NOMO-1 treated with DMSO at 0.1 percent for 48 hours (cell line): ENCODE measurements at regions not wholly inside any gene's neighbourhood (a gene's known extent, or its start where the extent isn't known, plus 50 kb on each side); places are given as distances from the start of the nearest gene placed in this dataset.

Experiments
- DNase-seq: peaks from one replicate; lab custom pipeline; 2025; ENCODE audit not compliant: unreplicated experiment; lab: John Stamatoyannopoulos, UW

DNA sequence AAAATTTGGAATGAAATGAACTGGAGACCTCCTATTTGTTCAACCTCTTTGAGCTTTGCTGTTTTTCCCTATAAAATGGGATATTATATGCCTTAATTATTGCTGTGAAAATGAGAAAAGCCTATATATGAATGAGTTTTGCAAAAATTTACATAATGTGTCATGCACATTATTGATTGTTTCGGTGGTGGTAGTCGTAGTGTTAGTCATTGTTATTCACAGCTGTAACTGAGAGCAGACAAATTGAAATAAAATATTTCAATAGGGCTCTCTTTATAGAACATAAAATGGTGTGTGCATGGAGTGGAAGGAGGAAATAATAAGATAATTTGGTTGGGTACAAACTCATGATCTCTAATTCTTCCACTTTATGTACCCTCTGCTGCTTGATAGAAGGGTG, 153.7 kb upstream of the GADL1 start:
- DNase-seq, result no peak

DNA sequence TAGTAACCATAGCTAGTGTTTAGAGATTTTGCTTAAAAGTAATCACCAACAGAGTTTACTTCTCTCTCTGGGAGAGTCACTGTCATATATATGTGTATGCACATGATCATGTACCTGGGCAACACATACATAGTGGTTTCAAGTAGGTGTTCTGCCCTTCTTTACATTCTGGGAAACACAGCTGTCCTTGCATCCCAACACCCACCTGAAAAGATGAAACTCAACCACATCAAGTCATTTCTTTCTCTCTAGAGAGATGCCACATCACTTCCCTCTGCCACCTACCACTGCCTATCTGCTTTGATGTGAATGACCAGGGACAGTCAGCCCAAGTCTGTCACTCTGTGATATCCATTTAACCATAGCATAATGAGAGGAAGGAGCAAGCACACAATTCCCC, 155.8 kb upstream of the GADL1 start:
- no peak for DNase-seq

DNA sequence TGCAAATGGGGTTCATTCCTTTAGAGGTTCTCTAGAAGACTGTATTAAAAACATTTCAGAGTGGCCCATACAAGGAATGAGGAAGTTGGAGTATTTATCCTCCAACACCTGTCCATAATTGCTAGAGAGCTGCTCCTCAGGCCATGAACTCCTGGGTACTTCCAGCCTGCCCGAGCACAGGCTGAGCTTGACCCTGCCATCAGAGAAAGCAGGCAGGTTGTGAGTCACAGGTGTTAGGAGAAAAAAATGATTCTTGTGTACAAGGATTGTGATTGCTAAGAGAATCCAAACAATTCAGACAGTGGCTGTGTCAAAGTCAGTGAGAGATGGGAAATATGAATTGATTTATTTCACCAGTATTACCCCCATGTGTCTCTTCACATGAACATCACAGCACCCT, 156.8 kb upstream of the GADL1 start:
- no peak for DNase-seq

DNA sequence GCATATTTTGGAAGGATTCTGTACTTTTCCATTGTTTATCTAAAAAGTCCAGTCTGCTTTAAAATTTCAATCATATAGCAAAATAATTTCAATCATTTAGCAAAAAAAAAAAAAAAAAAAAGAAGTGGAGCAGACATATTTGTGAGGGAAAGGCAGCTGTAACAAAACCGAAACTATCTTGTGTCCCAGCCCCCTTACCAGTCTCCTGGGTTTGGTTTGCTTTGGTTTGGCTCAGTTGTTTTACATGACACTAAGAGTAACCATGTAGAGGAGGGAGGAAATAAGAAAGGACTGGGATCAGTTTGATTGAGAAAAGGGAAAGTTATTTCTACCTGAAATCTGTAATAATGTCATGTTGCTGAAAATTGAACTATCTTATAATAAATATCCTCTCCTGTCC, 158.8 kb upstream of the GADL1 start:
- DNase-seq, result no peak

DNA sequence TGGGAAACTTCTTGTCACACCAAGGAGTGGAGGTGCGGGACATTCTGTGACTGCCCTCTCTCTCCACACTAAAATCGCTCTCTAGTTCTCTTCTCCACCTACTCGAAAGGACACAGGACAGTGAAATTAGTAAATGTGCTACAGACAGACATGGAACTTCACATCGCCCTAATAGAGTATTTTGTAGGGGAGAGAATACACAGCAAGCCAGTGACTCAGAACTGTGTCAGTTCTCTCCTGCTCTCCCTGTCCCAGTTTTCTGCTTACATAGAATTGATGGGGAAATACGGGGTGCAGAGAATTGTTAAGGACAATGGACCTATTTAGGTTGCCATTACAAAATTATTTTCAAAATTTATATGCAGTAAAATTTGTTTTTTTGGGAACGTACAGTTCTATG, 159.6 kb upstream of the GADL1 start:
- DNase-seq, result no peak

DNA sequence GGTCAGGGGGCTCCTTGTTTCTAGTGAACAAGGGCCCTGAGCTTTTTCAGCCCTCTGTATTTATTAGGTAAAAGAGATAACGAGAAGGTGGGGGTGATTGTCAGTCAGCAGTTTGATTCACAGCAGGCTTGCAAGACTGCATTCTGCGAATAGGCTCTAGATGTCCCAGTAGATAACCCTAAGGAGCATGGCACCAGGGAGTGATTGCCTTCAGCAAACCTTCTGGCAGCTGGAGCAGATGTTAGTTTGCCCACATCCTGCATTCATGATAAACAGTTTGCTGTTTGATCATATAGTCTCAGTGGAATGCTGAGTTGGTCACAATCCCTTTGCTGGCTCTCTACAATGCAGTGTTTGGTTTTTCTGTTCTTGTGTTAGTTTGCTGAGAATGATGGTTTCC, 161.3 kb upstream of the GADL1 start:
- DNase-seq, result no peak

DNA sequence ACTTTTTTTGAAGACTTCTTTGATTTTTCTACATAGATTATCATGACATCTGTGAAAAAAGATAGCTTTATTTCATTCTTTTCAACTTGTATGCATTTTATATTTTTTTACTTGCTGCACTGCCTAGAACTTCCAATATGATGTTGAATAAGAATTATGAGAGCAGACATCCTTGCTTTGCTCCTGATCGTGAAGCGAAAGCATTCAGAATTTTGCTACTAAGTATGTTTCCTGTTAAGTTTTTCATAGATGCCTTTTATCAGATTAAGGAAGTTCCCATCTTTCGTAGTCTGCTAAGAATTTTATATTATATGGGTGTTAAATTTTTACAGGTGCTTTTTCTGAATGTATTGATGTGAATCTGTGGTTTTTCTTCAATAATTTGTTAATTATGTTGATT, 163.4 kb upstream of the GADL1 start:
- DNase-seq, result no peak

DNA sequence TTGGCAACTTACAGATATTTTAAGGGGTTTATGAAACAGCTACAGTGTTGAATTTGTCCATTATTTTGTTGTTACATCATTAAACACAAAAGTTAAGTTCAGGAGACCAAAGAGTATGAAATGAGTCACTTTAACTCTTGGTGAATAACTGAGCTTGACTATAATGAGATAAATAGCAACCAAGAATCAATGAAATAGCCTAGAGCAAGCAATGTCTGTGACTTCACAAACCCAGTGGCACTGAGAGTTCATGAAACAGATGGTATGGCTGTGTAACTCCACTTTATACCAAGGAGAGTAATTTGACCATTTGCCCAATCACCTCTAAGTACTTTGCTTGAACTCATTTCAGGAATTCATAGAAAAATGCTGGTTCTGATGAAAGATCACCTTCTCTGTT, 169.6 kb upstream of the GADL1 start:
- no peak for DNase-seq

DNA sequence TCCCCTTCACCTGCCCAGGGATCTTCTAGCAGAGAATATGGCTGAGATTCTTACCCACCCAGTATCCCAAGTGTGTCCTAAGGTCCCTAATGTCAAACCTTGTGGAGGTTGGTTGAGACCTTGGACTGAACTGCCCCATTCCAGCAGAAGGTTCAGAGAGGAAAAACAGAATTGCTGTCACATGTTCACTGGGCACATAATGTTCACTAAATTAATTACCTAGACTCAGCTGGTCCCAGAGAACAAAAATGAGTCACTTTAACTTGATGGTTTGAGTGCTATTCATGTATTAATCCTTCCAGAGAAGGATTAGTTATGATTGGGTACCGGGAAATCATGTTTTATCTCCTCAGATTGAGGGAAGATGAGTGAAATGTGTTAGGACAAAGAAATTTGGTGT, 171.3 kb upstream of the GADL1 start:
- no peak for DNase-seq

DNA sequence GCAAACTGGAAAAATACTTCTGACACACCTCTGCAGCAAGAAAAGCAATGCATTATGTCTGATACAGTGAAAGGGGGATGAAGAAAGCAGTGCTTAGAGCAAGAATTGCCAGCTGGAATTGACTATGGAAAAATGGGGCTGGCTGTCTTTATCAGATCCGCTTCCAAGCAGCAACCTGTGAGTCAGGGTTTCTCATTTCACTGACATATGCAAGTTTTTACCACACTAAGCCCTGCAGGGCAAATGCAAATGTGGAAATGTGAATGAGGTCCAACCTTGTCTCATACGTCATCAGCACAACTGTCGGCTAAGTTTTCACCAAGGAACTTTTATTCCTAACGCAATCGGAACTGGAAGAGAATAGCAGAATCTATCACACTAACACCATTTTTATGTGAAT, 172.5 kb upstream of the GADL1 start:
- DNase-seq, result no peak

DNA sequence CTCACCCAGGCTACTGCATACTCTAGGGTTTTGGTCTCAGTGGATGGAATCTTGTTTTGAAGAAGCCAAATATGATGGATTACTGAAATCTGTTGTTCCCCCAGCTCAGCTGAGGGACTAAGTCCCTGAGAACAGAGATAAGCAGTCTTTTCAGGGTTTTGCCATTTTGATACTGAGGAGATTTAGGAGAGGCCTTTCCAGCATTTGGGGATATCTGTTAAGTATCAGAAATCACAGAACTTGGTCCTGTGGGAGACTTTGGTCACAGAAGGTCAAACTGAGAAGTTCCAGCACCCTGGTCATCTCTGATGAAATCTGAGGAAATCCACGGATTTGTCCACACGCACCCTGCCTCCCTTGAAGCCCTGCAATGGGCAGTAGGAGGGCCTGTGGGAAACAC, 181.0 kb upstream of the GADL1 start:
- DNase-seq, result no peak

DNA sequence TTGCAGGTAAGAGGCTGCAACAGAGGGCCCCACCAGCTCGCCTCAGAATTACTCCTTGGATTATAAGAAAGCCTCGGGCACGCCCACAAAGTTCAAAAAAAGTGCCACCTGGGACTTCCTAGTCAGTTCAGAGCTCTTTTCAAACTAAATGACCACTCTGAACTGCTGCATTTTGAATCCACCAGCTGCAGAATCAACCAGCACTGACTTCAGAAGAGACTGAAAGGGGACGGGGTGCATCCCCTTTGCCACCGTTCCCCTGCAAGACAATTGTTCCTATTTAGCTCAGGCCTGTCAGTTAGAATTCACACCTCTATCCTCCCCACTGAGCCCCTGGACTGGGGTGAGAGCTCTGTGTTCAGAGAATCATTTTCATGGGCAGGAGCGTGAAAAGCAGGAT, 181.4 kb upstream of the GADL1 start:
- DNase-seq, result no peak

DNA sequence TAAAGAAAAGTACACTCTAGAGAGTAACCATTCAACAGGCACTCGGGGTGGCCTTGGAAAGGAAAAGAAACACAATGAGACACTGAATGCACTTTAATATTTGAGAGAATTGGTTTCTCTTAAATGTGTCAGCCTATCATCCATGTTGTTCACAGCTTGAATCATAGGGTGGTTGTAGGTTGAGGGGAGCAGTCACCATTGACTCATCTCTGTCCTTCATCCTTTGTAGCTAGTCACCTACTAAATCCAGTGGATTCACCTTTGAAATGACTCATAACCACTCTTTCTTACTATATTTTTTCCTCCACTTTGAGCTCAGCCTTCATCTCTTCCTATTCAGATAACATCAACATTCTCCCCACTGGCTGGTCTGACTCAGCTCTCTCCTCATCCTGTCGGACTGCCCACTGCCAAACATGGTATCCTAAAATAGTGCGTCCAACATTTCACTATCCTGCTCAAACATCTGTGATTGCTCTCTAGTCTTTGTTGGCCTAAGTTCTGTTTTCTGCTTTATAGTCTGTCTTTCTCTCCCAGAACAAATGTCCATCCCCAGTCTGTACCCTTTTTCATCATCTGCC, 182.7 kb upstream of the GADL1 start:
- DNase-seq, result no peak

DNA sequence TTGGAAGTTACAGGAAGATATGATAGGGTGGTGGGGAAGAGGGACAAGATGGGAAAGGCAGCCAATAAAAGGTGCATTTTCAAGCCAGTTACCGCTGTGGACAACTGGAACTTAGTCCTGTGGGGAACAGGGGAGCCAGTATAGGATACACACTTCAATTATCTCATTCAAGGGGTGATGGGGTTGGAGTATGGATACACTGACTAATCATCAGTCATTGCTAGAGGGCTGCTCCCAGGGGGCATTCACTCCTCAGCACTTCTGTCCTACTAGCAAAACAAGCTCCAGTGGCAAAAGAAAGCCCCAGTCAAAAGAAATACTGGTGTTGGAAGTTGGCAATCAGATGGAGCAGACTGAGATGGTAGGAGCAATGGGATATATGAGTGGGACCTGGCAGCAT, 183.4 kb upstream of the GADL1 start:
- no peak for DNase-seq

DNA sequence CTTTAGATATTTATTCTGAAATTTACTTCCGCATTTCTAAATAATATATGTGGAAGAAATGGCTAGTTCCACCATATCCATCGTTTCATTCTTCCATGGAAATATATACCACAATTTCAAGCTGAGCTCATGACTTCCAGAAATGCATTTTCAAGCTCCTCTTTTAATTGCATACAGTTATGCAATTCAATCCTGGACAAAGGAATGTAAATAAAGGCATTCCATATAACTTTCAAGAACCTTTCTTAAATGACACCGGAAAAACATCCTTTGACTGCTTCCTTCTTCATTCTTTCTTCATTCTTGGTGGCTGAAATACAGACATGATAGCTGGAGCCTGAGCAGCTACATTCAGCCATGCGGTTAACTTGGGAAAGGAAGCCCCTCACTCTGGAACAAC, 185.2 kb upstream of the GADL1 start:
- DNase-seq, result no peak

DNA sequence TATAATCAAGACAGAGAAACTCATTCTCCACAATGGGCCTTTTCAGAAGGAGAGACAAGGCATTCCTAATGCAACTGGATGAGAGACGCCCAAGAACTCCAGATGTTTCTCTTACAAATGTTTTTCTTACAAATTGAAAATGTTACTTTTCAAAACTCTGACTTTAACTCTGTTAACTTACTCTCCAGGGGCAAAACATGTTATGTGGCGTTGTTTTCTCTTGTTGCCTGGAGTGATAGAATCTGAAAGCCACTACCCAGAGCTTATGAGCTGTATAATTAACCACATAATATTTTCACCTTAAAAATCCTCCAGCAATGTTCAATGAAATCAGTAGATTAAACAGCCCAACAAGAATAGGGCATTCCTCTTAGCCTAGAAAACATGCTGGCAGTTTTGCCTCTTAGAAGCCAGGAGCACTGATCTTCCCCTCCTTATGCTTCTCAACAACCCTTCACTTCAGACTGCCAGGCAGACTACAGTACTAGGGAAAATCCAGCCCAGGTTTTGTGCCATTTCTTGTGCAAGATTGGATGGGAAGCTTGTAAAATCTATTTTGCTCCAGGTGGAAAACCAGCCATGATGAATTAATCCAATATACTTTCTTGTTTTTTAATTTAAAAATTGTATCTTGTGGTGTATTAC, 186.7 kb upstream of the GADL1 start:
- no peak for DNase-seq

DNA sequence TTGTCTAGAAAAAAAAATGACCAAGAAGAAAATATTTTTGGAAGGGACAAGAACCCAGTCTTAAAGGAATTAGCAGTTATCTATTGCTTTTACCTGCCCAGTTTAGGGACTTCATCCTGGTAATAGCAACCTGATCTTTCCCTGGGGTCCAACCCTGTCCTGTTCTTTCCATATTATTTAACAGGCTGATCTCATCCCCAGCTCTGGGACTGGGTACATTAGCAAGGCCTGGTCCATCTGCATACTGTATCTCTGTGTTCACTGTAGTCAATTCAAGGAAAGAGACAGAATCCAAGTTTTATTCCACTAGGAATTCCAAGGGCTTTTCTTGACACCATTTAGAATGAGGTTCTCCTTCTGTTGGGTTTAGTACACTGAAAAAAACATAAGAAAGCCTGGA, 191.7 kb upstream of the GADL1 start:
- no peak for DNase-seq

DNA sequence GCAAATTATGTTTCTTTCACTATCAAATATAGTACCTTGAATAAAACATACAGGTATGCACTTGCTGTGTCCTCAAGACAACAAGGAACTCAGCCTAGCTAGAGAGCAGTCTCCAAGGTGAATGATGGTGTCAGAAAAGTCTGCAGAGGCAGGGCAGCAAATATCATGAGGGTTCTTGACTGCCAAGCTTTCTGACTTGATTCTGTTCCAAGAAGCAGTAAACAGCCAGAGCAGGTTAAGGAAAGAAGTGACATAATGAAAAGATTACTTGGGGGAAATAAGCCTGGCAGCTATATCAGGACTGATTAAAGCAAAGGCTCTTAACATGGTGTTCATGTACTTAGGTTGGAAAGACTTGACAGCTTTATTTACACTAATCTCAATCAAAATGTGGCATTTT, 192.2 kb upstream of the GADL1 start:
- DNase-seq, result no peak

DNA sequence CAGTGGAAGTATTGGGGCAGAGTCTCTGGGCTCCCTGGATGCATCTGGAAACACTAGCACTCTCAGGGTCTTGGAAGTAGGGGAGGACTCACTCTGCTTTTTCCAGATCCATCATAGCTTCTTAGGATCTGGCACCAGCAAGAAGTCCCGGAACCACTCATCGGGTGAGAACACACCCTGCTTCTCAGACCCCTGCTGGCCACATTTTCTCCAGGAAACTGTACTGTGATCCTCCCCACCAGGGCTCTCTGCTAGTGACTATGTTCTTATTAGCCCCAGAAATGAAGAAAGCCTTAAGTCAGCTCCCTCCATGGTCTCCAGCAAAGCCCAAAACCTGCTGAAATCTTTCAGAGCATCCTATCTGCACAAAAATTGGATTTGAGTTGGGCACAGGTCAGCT, 197.3 kb upstream of the GADL1 start:
- DNase-seq, result no peak

DNA sequence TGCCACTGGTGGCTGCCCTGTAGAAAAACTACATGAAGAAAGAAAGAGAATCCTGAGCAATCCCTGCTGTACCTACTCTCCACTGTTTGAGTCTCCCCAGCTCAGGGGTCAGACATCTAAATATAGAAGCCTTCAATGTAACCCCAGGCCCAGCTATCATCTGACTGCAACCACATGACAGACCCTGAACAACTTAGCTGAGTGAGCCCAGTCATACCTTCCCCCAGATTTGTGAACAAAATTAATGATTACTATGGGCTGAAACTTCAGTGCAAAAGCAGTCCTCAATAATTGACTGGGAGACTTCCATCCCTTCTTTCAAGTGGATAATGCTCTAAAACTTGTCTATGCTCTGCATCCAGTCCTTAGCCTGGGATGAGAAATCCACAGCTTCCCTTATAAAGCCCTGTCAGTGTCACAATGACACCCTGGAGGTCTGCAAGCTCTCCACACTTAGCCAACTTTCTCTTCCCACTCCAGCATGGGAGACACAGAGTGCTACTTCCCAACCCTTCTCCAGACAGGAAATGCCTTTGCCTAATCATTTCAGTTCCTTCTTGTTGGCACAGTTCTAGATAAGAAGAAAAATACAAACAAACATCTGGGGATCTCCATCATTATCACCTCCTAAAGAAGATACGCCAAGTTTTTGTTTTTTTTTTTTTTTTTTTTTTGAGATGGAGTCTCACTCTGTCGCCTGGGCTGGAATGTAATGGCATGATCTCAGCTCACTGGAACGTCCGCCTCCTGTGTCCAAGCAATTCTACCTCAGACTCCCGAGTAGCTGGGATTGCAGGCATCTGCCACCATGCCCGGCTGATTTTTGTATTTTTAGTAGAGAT, 198.5 kb upstream of the GADL1 start:
- no peak for DNase-seq

DNA sequence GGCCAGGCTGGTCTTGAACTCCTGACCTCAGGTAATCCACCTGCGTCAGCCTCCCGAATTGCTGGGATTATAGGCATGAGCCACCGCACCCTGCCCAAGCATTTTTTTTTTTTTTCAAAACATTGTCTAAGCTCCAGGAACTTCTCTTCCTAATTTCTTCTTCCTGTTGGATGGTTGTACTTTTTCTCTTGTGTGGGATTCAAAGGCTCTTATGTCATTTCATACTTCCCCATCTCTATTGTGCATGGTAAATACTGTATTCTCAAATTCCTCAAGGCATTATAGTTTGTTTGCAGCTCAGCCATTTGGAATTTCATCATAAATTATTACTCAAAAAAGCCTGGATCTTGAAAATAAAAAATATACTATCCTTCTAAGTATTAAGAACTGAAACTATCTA, 199.1 kb upstream of the GADL1 start:
- DNase-seq, result no peak

DNA sequence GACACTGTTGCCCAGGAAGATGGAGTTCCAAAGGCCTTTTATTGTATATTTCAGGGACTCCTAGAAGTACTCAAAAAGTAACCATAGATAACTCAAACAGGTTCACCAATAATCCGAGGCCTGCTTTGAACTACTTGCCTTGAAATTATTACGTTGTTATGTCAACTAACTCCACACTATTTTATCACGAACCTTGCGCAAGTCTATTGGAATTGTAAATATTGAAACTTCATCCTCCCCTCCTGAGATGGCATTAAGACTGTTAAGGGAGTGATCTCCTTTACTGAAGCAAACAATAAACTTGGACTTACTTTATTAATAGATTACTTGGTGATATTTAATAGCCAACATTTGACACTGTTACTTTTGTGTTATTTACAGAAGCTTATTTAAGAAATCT, 199.6 kb upstream of the GADL1 start:
- DNase-seq, result no peak

DNA sequence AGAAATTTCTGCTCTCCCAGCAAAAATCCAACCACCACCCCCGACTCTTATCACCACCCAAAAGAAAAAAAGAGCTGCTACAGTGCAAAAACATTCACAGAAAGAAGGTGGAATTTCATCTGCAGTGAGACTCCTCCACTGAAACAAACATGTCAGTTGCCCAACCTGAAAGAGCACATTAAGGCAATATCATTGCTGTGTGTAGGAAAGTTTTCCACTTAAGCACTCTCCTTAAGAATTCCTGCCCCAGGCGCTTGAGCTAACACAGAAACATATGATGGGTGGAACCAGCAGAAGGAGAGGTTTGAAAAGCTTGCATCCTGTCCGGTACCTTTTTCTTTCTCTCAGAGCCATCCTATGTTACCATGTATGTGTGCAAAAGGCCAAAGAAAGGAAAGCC, 200.8 kb upstream of the GADL1 start:
- DNase-seq, result no peak
